GM18873 (cell line): ENCODE measurements at regions not wholly inside any gene's neighbourhood (a gene's known extent, or its start where the extent isn't known, plus 50 kb on each side); places are given as distances from the start of the nearest gene placed in this dataset.

ENCODE experiments used
- ATAC-seq: cut with Tn5 transposase; IDR thresholded peaks from one replicate; pipeline ENCODE4 v1.9.1; 2021; ENCODE audit warnings: mild to moderate bottlenecking, moderate library complexity, moderate number of reproducible peaks; ENCODE audit not compliant: unreplicated experiment, low FRiP score

DNA sequence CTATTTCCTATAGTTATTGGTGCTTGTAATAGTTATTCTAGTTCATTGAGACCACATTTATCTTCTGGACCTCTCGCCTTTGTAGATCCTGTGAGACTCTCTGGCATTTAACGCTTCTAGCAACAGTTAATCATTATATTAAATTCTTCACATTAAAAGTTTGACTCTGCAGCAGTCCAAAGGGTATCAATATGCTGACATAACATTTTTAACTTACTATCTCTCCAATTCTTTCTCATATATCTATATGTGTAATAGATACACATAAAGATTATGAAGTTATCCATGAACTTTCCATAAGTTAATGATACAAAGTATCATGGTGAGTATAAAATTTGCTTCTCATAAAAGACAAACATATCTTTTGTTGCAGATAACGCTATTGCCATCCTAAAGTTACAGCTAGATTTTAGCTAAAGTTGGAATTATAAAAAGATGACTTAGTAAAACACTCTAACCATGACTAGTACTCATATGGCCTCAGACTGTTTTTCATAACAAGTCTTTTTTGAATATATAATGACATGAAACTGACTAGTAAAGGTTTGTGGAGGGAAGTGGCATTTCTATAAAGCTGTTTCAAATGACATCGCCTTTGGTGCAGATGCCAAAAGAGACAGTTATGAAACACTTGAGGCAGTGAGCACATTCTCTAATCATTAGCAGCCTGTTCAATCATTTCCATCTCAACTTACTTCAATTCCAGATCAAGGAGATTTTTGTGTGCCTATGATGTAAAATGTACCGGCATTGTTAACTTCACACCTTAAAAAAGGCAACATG is 379.3 kb upstream of the CBLB start:
- ATAC-seq = peak; percentile 83

DNA sequence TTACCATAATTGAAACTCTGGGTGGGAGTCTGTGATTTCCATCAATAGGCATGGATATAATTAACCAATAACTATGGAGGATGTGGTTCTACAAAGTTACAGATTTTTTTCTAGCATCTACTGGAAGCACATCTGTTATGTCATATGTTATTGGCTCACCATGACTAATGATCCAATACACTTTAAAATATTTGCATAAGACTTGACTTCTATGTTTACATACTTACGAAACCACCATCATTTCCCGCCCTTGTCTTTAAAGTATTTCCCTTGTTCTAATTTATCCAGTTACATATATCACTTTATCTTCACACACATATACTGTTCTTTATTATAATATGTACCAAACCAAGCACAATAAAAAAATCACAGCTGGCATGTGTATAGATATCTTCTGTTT is 380.3 kb upstream of the CBLB start:
- no peak for ATAC-seq

DNA sequence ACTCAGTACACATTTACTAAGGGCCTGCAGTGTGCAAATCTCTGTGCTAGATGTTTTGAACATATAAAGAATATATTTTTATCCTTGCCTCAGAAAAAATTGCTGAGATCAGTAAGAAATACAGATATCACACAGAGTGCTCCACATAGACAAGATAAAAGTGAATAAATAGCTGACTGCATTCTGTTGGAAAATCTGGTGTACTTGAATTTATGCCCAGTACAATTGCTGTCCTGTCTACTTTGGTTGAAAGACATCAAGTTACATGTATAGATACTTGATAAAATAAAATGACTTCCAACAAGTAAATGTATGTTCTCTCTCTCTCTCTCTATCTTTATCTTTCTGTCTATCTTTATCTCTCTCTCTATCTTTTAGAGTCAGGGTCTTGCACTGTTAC is 381.2 kb upstream of the CBLB start:
- no peak for ATAC-seq

DNA sequence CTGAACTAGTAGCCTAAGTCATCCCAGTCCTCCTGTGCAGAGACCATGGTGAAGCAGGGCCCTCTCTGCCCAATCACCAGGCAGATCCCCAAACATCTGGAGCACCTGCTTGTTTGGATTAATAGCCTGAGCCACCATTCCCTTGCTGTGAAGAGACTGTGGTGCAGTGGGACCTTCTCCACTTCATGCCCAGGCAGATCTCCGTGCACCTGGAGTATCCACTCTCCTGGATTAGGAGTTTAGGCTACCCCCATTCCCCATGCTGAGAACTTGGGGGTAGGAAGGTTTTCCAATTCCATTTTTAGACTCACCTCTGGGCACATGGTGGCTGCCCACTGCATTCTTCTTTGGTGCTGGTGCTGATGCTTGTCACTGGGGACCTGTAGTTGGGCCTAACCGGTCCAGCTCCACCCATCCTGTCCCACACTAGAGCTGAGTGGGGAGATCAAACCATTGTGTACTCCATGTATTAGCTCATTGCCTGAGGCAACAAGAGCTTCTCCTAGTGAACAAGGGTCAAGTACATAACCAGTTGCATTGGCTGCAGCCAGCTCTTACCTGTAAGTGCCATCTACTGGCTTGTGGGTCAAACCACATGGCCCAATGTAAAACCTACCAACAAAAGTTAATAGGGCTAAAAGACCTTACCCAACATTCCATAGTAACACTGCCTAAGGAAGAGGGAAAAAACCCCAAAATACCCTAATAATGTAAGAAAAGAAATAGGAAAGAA is 382.5 kb upstream of the CBLB start:
- no peak for ATAC-seq

DNA sequence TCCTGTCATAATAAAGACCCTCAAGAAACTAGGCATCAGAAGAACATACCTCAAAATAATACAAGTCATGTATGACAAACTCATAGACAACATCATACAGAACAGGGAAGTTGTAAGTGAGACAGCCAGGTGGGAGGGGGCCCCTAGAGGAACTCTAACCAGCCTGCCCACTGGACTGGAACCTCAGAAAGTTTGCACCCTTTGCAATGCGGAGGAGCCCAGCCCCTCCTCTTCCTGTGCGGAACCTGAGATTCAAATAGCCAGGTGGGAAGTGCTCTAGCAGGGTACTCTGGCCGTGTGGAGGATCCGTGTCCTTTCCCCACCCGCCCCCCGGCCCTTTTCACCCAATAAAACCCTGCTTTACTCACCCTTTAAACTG is 387.0 kb upstream of the CBLB start:
- peak; percentile 94 for ATAC-seq

DNA sequence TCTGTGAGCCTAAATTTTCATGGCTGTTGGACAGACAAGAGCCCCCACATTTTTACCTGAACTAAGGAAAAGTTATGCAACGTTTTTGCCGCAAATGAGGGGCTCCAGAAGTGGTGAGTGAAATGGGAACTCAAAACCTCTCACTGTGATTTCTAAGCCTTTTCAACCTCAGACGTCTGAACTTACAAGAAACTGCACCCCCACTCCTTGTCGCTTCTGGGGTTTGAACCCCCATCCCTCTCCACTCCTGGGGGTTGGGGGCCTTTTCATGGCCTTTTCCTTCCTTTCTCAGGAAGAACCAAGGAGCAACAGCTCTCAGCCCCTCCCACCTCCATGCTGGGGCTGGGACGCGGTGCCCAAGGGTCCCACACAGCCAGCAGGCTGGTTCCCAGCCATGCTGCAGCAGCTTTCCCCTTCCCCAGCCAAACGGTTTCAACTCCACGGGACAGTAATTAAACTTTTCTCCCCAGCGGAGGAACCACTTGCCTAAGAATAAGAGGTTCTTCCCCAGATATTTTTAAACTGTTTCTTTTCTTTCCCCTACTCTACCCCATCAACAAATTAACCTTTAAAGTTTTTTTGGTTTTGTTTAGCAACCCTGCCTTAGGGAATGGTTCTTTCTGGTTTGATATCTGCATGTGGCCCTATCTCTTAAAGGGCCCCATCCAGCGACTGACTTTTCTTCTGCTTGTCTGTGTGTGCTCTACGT is 387.6 kb upstream of the CBLB start:
- peak; percentile 33 for ATAC-seq

DNA sequence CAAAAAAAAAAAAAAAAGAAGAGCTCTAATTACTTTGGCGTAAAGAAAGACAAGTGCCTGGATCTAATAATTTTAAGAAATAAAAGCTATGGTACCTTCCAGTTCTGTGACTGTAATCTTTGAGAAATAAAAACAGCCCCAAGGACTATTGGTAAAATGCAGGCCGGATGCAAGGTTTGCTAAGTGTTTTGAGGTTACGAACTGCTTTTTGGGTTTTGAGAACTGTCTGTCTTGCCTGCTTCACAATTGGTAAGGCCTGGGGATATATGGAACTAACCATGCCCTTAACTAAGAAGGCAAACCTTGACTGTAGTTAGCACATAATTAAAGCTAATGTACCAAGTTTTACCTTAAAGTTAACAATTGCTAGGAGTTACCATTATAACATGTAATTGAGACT is 388.4 kb upstream of the CBLB start:
- ATAC-seq = no peak

DNA sequence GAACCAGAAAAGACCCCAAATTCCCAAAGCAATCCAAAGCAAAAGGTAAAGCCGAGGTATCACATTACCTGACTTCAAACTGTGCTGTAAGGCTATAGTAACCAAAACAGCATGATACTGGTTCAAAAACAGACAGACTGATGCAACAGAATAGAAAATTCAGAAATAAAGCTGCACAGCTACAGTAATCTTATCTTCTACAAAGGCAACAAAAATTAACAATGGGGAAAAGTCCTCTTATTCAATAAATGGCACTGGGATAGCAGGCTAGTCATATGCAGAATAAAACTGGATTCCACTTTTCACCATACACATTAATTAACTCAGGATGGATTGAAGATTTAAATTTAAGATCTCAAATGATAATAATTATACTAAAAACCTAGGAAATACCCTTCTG is 392.6 kb upstream of the CBLB start:
- no peak for ATAC-seq

DNA sequence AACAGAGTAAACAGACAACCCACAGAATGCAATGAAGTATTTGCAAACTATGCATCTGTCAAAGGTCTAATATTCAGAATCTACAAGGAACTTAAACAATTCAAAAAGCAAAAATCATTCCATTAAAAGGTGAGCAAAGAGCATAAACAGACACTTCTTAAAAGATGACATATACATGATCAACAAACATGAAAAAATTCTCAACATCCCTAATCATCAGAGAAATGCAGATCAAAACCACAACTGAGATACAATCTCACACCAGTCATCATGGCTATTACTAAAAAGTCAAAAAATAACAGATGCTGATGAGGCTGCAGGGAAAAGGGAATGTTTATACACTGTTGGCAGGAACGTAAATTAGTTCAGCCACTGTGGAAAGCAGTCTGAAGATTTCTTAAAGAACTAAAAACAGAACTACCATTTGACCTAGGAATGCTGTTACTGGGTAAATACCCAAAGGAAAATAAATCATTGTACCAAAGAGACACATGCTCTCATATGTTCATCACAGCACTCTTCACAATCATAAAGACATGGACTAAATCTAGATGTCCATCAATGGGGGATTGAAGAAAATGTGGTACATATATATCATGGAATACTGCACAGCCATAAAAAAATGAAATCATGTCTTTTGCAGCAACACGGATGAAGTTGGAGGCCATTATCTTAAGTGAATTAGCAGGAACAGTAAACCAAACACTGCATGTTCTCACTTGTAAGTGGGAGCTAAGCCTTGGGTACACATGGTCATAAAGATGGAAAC is 393.3 kb upstream of the CBLB start:
- no peak for ATAC-seq

DNA sequence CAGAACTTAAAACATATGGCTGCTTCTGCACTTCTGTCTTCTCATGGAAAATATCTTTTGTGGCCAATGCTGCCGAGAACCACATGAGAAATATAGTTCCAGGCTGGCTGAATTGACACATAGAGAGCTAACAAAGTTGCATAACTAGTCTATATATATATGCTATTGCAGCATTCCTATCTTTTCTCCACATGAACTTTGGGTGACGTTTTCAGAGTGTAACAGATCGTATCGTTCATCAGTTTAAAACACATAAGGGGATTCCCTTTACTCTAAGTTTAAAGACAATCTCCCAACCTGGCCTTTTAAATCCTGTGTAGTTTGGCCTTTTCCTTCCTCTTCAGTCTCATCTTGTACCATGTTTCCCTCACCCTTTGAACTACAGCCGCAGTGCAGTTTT is 394.2 kb upstream of the CBLB start:
- ATAC-seq = no peak

DNA sequence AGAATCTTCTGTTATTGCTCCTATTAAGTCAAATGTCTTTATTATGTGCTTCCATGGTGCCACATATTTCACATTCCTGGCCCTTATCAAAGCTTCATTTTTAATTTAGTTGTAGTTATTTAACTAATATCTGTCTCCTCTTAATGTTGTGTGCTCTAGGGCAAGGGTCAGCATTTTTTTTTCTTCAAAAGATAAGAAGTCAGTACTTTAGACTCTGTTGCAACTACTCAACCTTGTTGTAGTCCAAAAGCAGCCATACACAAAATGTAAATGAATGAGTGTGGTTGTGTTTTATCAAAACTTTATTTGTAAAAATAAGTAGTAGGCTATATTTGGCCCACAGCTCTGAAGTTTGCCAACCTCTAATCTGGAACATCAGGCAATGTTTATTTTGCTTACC is 394.7 kb upstream of the CBLB start:
- ATAC-seq = no peak

DNA sequence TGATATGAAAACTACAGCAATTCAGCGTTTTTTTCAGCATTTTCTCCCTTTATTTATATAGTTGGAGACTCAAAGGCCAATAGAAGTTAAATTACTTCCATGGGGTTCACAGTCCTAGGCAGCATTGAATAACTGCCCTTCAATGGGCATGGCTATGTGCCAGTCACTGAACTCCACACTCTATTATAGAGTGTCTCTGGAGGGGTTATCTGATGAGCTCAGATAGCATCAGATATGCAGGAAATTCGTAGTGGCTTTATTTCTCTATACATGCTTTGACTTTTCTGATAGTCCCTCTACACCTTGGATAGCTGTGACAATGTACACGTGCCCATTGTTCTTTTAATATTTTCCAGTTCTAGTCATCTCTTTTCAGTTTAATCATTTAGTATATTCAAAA is 396.9 kb upstream of the CBLB start:
- no peak for ATAC-seq

DNA sequence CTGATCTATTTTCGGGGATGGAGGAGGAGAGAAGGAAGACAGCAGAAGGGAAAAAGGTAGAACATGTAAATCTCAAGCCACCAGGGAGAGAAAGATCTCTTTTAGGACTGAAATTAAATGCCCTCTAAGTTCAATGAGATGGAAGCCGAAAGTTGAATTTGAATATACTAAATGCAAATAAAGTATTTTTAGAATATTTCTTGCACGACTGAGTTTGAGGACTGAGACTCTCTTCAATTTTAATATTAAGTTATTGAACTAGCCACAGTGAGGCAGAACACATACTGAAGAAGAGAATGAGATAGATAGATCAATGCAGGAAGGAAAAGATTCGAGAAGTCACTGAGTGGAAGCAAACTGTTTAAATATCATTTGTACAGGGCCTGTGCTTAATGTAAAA is 399.9 kb upstream of the CBLB start:
- no peak for ATAC-seq

DNA sequence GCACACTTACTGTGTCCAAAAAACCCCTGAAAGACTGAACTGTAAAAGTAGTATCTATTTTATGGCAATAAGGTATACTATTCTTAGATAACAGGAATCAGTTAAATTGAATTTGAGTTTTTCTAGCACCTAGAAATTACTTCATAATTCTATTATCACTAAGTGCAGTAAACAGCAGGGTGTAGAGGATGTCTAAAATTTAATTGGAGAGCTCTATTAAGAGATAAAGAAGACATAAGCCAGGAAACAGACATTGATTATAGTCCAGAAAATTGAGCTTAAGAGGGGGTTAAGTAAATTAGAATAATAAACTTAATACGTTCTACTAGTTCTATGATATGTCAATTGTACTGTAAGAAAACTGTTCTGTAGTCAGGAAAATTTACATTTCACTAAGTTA is 403.5 kb upstream of the CBLB start:
- ATAC-seq = no peak

DNA sequence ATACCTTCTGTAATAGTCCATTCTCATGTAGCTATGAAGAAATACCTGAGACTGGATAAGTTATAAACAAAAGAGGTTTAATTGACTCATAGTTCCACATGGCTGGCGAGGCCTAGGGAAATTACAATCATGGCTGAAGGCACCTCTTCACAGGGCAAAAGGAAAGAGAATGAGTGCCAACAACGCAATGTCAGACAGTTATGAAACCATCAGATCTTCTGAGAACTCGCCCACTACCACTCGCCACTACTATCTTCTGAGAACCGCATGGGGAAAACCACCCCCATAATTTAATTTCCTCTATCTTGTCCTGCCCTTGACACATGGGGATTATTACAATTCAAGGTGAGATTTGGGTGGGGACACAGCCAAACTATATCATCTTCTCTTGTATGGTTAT is 406.8 kb upstream of the CBLB start:
- ATAC-seq = no peak

DNA sequence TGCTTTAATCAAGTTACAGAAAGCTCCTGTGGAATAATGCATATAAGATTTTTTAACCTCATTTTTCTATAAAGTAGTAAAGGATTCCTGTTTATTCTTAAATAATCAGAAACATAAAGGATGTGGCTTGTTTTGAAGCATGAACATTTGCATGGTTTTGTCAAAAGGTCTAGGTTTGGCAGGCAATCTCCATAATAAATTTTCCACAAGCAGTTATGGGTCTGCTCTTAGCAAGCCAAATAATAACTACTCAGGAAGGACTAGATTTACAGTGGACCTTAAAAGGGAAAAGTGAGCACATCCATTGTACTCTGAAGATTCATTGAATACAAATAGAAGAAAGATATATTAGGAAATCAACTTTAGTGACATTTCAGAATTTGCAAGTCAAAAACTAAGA is 407.3 kb upstream of the CBLB start:
- ATAC-seq = no peak

DNA sequence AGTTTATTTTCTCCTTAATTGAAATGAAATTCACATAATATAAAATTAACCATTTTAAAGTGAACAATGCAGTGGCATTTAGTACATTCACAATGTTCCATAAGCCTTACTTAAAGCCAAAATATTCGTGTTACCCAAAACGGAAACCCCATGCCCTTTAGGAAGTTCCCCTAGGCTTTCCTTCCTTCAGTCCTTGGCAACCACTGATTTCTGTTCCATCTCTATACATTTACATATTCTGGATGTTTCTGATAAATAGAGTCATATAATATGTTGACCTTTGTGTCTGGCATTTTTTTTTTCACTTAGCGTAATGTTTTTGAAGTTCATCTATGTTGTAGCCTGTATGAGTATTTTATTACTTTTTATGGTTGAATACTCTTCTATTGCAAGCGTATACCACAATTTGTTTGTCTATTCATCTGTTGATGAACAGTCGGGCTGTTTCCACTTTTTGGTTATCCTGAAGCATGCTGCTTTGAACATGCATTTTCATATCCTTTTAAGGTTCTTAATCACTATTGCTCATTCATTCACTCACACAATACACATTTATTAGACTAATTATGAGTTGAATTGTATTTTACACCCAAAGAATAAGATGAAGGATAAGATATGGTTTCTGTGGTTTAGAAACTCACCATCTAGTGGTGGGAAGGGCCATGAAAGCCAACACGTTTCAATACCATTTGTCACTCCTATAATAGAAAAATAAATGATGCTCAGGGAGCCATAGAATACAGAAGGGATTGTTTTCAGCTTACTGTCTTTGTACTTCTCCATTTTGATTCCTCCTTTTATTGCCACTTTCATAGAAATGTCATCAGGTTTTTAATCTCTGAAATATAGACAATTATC is 408.2 kb upstream of the CBLB start:
- ATAC-seq = no peak

DNA sequence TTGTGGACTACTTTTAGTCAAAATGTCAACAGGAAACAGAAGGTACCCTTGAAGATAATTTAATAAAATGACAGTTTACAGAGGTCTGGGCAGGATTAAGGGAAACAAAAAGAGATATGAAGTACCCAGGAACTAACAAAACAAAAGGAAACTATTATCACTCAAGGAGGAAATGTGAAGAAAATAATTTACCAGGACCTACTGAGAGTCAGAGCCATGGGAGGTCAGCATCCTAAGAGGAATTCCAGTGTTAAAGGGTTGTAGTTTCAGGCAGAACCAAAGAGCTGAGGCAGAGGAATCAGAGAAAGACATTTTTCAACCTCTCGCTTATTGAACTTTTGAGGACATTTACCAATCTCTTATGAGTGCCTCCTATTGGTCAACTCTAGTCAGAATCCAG is 408.9 kb upstream of the CBLB start:
- ATAC-seq = no peak

DNA sequence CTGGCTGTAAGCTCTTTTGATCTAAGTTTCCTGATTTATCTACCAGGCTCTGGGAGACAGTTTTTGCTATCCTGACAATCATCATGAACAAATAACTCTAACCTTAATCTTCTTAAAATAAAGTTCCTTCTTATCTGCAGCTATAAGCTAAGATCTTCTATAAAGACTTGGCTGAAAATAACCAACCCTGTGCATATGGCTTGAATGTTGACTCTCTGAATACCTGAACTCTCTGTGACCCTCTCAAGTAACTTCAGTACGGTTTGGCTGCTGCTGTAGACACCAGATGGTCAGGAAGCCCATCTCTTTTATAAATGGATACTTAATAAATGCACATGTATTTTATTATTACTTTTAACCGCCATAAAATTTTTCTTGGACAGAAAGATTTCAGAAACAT is 412.4 kb upstream of the CBLB start:
- ATAC-seq = no peak

DNA sequence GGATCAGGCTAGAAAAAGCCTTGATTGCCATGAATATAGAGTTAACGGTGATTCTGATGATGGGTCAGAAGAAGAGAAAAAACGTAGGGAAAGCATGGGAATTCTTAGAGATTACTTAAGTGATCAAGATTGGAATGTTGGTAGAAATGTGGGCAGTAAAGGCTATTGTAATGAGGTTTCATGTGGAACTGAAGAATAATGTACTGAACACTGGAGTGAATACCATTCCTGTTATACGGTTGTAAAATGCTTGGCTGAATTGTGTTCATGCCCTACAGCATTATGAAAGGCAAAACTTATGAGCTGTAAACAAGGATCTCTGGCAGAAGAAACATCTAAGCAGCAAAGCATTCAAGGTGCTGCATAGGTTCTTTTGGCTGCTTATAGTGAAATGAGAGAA is 414.1 kb upstream of the CBLB start:
- no peak for ATAC-seq
